Gastrocnemius medialis (tissue), 4 donors: ENCODE measurements at regions not wholly inside any gene's neighbourhood (a gene's known extent, or its start where the extent isn't known, plus 50 kb on each side); places are given as distances from the start of the nearest gene placed in this dataset.
"Not testable (repeated sequence)": the region's sequence is repeated elsewhere in the genome, so short reads cannot be mapped to it uniquely, and the experiment has no call there.

Experiments
- ATAC-seq, 2 donors: fragments of 150-250 bp; one replicate each; pipeline ENCODE4 v1.9.1; 2016
- DNase-seq, 2 donors: peaks; one replicate each; pipeline ENCODE4 v3.0.0-alpha.2; 2019
- H3K27ac ChIP-seq, 4 donors: fragments of 200-600 bp; sonication (generic); 1 replicate in 1 of 4; 2 replicates in 3 of 4; pipeline ENCODE4 v1.5.1; 2016 to 2018; ENCODE audit warnings: mild to moderate bottlenecking in 2 of 4, moderate library complexity in 1 of 4
- H3K27me3 ChIP-seq, 3 donors: fragments of 200-600 bp; sonication (generic) in 2 of 3; 1 replicate in 1 of 3; 2 replicates in 2 of 3; pipeline versions ENCODE4 v1.5.1 to v1.6.0; 2016 to 2019; ENCODE audit warnings: mild to moderate bottlenecking in 1 of 3, moderate library complexity in 1 of 3
- H3K36me3 ChIP-seq, 2 donors: fragments of 200-600 bp; sonication (generic) in 1 of 2; one replicate each; pipeline ENCODE4 v1.5.1; 2017 to 2018
- H3K4me1 ChIP-seq, 2 donors: fragments of 200-600 bp; sonication (generic) in 1 of 2; one replicate each; pipeline ENCODE4 v1.5.1; 2016 to 2017; ENCODE audit warnings: mild to moderate bottlenecking in 2 of 2
- H3K4me3 ChIP-seq, 4 donors: fragments of 200-600 bp; sonication (generic) in 3 of 4; 1 replicate in 1 of 4; 2 replicates in 3 of 4; pipeline ENCODE4 v1.5.1; 2016 to 2019; ENCODE audit warnings: mild to moderate bottlenecking in 2 of 4
- H3K9me3 ChIP-seq, 3 donors: fragments of 200-600 bp; sonication (generic) in 2 of 3; 1 replicate in 1 of 3; 2 replicates in 2 of 3; pipeline ENCODE4 v1.5.1; 2016 to 2019
- POLR2A ChIP-seq, 2 donors: fragments of 450-650 bp; IDR thresholded peaks; one replicate each; pipeline ENCODE4 v1.6.1; 2017; ENCODE audit warnings: antibody characterized with exemption in 2 of 2, mild to moderate bottlenecking in 2 of 2, moderate library complexity in 2 of 2
- in situ Hi-C, 4 donors: fragments of 200-750 bp; cut with MboI; loops; one replicate each; pipeline versions ENCODE4 v1.15.0 to v1.8.0; 2017; ENCODE audit warnings: low sequenced_read_pairs in 4 of 4
- intact Hi-C: fragments of 100-400 bp; cut with DNase I; formaldehyde crosslinking; loops from one replicate; pipeline ENCODE4 v1.15.1; 2023; ENCODE audit warnings: low total_unique reads
- TF ChIP-seq, protein P1 (sequence below), 5 experiments: fragments of 450-650 bp in 3 of 5; fragments of 200-600 bp in 2 of 5; sonication (generic) in 2 of 5; IDR thresholded peaks in 4 of 5; conservative IDR thresholded peaks in 1 of 5; 1 replicate in 4 of 5; 2 replicates in 1 of 5; pipeline ENCODE4 v1.5.1; 2016 to 2019; ENCODE audit warnings: antibody characterized with exemption in 5 of 5, mild to moderate bottlenecking in 3 of 5, moderate library complexity in 3 of 5

DNA sequence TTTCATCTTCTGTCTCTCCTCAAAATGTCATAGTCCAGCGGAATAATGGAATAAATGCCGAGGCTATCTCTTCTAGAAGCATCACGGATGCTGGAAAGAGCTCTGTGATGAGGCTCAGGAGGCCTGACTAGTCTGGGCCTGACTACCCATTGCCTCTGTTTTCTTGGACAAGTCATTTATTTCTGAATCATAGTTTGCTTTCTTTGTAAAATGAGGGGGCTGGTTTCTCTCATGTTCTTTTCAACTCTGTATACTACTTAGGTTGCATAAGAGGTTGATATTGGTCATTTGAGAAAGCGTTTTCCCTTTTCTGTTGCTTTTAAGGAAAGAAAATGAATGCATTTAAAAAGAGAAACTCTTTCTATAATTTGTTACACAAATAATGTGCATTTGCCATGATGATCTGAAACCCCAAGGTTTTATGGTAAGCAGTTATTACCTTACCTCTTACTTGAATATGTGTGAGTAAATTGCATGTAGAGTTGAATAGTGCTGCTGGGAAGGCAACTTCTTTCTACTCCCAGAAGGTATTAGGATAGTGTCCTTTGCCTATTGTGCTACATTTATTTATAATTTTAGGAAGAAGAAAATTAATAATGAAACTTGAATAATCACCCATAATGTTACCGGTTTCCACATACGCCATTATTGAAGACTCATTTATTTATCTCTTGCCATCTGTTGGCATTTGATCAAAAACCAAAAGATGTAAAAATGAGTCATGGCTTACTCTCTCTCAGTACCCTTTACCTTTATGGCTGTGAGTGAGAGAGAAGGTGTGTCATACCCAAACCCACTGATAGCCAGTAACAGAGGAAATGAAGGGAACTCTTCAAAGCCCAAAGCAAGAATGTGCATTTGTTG is 179.1 kb downstream of the FASLG start:
- in situ Hi-C loops: no loop called here
- intact Hi-C loops: no loop called here
- Histone ChIP-seq H3K27me3 (no peaks in the 10 kb centered on the region), H3K9me3 (no peaks in the 10 kb centered on the region), H3K36me3 (no peaks in the 10 kb centered on the region), H3K27ac (no peak overlapping the region), H3K4me3 (no peak overlapping the region), H3K4me1 (no peaks in the 10 kb centered on the region)
- TF ChIP-seq POLR2A (IDR thresholded peaks at IDR 0.05): no peak
- TF ChIP-seq, protein P1, sequence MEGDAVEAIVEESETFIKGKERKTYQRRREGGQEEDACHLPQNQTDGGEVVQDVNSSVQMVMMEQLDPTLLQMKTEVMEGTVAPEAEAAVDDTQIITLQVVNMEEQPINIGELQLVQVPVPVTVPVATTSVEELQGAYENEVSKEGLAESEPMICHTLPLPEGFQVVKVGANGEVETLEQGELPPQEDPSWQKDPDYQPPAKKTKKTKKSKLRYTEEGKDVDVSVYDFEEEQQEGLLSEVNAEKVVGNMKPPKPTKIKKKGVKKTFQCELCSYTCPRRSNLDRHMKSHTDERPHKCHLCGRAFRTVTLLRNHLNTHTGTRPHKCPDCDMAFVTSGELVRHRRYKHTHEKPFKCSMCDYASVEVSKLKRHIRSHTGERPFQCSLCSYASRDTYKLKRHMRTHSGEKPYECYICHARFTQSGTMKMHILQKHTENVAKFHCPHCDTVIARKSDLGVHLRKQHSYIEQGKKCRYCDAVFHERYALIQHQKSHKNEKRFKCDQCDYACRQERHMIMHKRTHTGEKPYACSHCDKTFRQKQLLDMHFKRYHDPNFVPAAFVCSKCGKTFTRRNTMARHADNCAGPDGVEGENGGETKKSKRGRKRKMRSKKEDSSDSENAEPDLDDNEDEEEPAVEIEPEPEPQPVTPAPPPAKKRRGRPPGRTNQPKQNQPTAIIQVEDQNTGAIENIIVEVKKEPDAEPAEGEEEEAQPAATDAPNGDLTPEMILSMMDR (IDR thresholded peaks at IDR 0.05 in 4 of 5, conservative IDR thresholded peaks at IDR 0.05 in 1 of 5): no peak
- ATAC-seq (no peak), DNase-seq (no peak)

- no peaks in the 10 kb centered on the region for H3K36me3 ChIP-seq
- H3K4me1 ChIP-seq: no peaks in the 10 kb centered on the region
- TF ChIP-seq, protein P1 (IDR thresholded peaks at IDR 0.05 in 4 of 5, conservative IDR thresholded peaks at IDR 0.05 in 1 of 5): no peak
- no peak for TF ChIP-seq POLR2A (IDR thresholded peaks at IDR 0.05)
- H3K4me3 ChIP-seq: no peak overlapping the region
- in situ Hi-C loops: no loop called here
- no peaks in the 10 kb centered on the region for H3K9me3 ChIP-seq
- H3K27ac ChIP-seq: no peak overlapping the region
- intact Hi-C loops: no loop called here
- no peak for DNase-seq
- ATAC-seq: no peak
- H3K27me3 ChIP-seq: no peaks in the 10 kb centered on the region
Measured at GRCh38 chr1:172838680-172839313, 179.9 kb downstream of the FASLG start.

DNA sequence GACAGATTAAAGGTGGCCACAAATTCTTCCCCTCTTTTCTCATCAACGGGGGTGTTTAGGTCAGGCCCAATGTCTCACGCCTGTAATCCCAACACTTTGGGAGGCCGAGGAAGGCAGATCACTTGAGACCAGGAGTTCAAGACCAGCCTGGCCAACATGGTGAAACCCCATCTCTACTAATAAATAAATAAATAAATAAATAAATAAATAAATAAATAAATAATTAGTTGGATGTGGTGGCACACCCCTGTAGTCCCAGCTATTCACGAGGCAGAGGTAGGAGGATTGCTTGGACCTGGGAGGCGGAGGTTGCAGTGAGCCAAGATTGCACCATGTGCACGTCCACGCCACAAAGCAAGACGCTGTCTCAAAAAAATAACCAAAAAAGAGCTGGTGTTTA is 180.7 kb downstream of the FASLG start:
- H3K27me3 ChIP-seq, H3K9me3 ChIP-seq, DNase-seq, H3K27ac ChIP-seq, H3K4me1 ChIP-seq, H3K4me3 ChIP-seq, ATAC-seq, H3K36me3 ChIP-seq, intact Hi-C loops, in situ Hi-C loops: not testable (repeated sequence)

GRCh38 chr1:172843444-172843843 is 184.5 kb downstream of the FASLG start:
- Histone ChIP-seq H3K9me3 (no peaks in the 10 kb centered on the region), H3K36me3 (no peaks in the 10 kb centered on the region), H3K27me3 (no peaks in the 10 kb centered on the region), H3K4me1 (no peaks in the 10 kb centered on the region), H3K4me3 (no peak overlapping the region), H3K27ac (no peak overlapping the region)
- in situ Hi-C loops: no loop called here
- DNase-seq (no peak), ATAC-seq (no peak)
- TF ChIP-seq, protein P1 (IDR thresholded peaks at IDR 0.05 in 4 of 5, conservative IDR thresholded peaks at IDR 0.05 in 1 of 5): no peak
- TF ChIP-seq POLR2A (IDR thresholded peaks at IDR 0.05): no peak
- intact Hi-C loops: no loop called here

DNA sequence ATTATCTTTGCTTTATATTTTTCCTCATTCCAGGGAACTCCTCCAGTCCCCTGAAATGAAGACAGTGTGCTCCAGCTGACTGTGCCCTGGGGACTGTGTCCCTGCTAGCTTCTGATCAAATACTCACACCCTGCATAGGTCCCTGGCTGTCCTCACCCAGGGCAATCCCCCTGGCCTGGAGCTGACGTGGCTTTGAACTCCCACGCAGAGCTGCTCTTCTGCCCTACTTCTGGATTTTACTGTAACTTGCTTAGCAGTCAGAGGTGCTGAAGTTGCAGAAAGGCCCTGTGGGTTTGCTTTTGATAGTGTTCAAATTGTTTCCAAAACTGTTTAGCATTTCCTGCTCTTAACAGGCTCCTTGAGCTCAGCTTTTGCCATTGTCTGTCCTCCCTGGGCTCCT is 186.5 kb downstream of the FASLG start:
- ATAC-seq: no peak
- intact Hi-C loops: no loop called here
- no peaks in the 10 kb centered on the region for H3K36me3 ChIP-seq

More for the DNA sequence above, 186.5 kb downstream of the FASLG start:
- in situ Hi-C loops: no loop called here
- H3K9me3 ChIP-seq: no peaks in the 10 kb centered on the region
- no peak for TF ChIP-seq POLR2A (IDR thresholded peaks at IDR 0.05)
- TF ChIP-seq, protein P1 (IDR thresholded peaks at IDR 0.05 in 4 of 5, conservative IDR thresholded peaks at IDR 0.05 in 1 of 5): no peak
- no peaks in the 10 kb centered on the region for H3K4me1 ChIP-seq
- no peaks in the 10 kb centered on the region for H3K27me3 ChIP-seq
- no peak for DNase-seq
- no peak overlapping the region for H3K4me3 ChIP-seq
- H3K27ac ChIP-seq: no peak overlapping the region
